ENCODE measurements at regions not wholly inside any gene's neighbourhood (a gene's known extent, or its start where the extent isn't known, plus 50 kb on each side); places are given as distances from the start of the nearest gene placed in this dataset.

- no peak overlapping the region for H3K4me3 ChIP-seq (replicated peaks; ENCODE audit: low read depth, low read length)
- TF ChIP-seq, protein P1, sequence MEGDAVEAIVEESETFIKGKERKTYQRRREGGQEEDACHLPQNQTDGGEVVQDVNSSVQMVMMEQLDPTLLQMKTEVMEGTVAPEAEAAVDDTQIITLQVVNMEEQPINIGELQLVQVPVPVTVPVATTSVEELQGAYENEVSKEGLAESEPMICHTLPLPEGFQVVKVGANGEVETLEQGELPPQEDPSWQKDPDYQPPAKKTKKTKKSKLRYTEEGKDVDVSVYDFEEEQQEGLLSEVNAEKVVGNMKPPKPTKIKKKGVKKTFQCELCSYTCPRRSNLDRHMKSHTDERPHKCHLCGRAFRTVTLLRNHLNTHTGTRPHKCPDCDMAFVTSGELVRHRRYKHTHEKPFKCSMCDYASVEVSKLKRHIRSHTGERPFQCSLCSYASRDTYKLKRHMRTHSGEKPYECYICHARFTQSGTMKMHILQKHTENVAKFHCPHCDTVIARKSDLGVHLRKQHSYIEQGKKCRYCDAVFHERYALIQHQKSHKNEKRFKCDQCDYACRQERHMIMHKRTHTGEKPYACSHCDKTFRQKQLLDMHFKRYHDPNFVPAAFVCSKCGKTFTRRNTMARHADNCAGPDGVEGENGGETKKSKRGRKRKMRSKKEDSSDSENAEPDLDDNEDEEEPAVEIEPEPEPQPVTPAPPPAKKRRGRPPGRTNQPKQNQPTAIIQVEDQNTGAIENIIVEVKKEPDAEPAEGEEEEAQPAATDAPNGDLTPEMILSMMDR (IDR thresholded peaks at IDR 0.05; ENCODE audit: low read length, missing control alignments): no peak
Observed at GRCh38 chr2:15745350-15745749, 153.7 kb downstream of the DDX1 start.

DNA sequence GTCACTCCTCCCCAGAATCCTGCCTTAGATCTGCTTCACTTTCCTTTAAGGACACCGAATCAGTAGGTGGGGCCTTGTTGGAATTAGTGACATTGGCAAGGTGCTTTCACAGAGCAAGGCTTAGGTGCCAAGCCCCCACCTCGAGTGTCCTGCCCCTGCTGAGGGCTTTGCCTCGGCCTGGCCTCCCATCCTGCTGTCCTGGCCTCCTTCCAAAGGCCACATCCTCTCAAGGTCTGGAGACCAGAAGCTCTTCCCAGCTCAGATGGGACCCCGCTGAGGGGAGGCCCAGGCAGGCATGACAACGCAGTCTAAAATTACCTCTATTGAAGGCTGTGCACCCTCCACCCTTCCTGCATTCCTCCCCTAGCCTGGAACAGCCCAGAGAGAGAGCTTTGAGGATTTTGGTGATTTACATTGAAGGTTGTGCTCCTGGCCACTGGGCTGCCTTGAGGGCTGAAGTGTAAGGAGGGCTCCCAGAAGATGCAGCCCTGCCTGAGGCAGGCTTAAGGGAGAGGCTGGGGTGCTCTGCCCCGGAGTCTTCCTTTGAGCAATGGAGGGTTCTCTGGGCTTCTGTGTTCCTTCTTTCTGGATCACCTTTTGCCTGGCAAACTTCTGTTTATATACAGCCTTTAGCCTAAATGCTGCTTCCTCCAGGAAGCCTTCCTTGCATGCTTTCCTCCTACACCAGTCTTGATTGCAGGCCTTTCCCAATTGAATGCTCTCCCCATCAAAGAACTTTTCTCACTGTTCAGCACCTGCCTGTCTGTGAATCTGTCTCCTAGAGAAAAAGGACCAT is 154.4 kb downstream of the DDX1 start:
- no peak overlapping the region for H3K4me3 ChIP-seq (replicated peaks; ENCODE audit: low read depth, low read length)
- TF ChIP-seq, protein P1 (IDR thresholded peaks at IDR 0.05; ENCODE audit: low read length, missing control alignments): no peak
- DNase-seq (ENCODE audit: low read depth): no peak

More at GRCh38 chr2:15745350-15745749, 153.7 kb downstream of the DDX1 start:
- DNase-seq (ENCODE audit: low read depth): no peak

GRCh38 chr2:15746703-15747550 is 155.3 kb downstream of the DDX1 start:
- no peak for DNase-seq (ENCODE audit: low read depth)
- H3K4me3 ChIP-seq (replicated peaks; ENCODE audit: low read depth, low read length): no peak overlapping the region
- TF ChIP-seq, protein P1 (IDR thresholded peaks at IDR 0.05; ENCODE audit: low read length, missing control alignments): no peak

DNA sequence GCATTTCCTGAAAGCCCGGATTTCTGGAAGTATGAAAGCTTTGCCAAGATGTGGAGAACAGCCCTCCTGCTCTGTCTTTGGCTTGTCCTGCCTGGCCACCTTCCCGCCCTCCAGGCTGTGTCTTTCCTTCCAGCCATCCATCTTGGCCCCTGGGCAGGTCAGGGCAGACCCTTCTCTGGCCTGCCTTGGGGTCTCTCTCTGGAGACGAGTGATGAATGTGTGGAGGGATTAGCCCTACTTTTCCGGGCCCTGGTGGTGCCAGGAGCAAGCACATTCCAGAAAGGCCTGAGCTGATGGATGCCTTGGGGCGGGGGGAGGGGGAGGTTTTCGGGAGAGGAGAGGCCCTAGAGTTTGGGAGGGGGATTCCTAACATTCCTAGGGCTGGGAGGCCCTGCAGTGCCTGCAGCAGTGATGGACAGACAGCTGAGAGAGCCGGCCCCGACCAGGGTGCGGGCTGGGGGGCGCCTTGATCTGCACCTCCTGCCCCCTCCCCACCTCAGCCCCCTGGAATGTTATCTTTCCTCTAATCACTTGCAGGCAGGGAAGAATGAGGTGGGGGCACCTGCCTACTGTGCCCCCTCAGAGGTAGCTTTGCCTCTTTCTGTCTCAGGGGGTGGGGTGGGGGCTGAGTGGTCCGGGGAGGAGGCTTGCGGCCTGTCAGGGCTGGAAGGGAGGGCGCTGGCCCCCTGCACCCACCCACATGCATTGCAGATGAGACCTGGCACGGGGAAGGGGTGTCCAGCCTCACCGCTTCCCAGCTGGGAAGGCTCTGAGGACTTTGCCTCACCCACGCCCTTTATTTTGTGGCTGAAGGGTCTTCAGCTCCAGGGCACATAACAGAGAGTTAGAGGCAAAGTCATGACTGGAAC is 156.2 kb downstream of the DDX1 start:
- no peak for DNase-seq (ENCODE audit: low read depth)
- no peak overlapping the region for H3K4me3 ChIP-seq (replicated peaks; ENCODE audit: low read depth, low read length)
- TF ChIP-seq, protein P1 (IDR thresholded peaks at IDR 0.05; ENCODE audit: low read length, missing control alignments): no peak

DNA sequence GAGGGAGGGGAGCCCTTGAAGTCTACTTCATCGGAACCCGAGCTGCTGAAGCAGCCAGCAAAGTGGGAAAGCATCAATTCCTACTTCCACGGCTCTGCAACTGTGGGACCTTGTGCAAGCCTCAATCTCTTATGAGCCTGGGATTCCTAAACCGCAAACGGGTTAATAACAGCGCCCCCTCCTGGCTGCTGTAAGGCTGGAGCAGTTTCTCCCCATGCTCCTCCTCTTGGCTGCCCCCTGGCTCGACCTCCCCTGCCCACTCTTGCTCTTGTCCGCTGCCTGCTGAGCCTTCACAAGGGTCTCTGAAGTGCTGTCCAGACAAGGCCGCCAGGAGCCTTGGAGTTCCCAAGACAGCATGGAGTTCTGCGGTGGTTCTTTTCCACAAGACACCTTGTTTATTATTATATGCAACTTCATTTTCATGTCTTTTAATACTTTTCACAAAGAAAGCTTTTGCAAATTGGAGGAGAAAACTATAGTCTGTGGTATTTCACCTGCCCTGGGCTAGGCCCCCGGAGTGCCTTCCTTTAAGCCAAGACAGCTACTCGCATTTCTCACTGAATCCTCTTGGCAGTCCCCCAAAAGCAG is 157.2 kb downstream of the DDX1 start:
- TF ChIP-seq, protein P1 (IDR thresholded peaks at IDR 0.05; ENCODE audit: low read length, missing control alignments): peak; percentile 49
- DNase-seq (ENCODE audit: low read depth): peak; percentile 45
- H3K4me3 ChIP-seq (replicated peaks; ENCODE audit: low read depth, low read length): no peak overlapping the region
